ENCODE measurements at regions not wholly inside any gene's neighbourhood (a gene's known extent, or its start where the extent isn't known, plus 50 kb on each side); places are given as distances from the start of the nearest gene placed in this dataset.

GRCh38 chr12:114847441-114848035 lies 163.6 kb upstream of the TBX3 start:
- no peak for ATAC-seq
- TF ChIP-seq POU6F1 (CRISPR knock-in tag; IDR thresholded peaks at IDR 0.05; ENCODE audit: borderline replicate concordance, low read depth) (no peak), CREB5 (CRISPR knock-in tag; IDR thresholded peaks at IDR 0.05; ENCODE audit: low read depth) (no peak), OSR1 (CRISPR knock-in tag; IDR thresholded peaks at IDR 0.05) (no peak), BACH2 (CRISPR knock-in tag; IDR thresholded peaks at IDR 0.05; ENCODE audit: borderline replicate concordance) (no peak), TCF4 (CRISPR knock-in tag; IDR thresholded peaks at IDR 0.05; ENCODE audit: borderline replicate concordance) (no peak), ESRRG (CRISPR knock-in tag; IDR thresholded peaks at IDR 0.05) (no peak), RARB (CRISPR knock-in tag; IDR thresholded peaks at IDR 0.05) (no peak), ZNF565 (CRISPR knock-in tag; conservative IDR thresholded peaks at IDR 0.05; ENCODE audit: low read depth) (no peak), ZNF8 (CRISPR knock-in tag; IDR thresholded peaks at IDR 0.05) (no peak), SNAI2 (CRISPR knock-in tag; IDR thresholded peaks at IDR 0.05) (no peak), CSDC2 (CRISPR knock-in tag; IDR thresholded peaks at IDR 0.05) (no peak), ZFP30 (CRISPR knock-in tag; IDR thresholded peaks at IDR 0.05) (no peak)
- TF ChIP-seq, protein P1, sequence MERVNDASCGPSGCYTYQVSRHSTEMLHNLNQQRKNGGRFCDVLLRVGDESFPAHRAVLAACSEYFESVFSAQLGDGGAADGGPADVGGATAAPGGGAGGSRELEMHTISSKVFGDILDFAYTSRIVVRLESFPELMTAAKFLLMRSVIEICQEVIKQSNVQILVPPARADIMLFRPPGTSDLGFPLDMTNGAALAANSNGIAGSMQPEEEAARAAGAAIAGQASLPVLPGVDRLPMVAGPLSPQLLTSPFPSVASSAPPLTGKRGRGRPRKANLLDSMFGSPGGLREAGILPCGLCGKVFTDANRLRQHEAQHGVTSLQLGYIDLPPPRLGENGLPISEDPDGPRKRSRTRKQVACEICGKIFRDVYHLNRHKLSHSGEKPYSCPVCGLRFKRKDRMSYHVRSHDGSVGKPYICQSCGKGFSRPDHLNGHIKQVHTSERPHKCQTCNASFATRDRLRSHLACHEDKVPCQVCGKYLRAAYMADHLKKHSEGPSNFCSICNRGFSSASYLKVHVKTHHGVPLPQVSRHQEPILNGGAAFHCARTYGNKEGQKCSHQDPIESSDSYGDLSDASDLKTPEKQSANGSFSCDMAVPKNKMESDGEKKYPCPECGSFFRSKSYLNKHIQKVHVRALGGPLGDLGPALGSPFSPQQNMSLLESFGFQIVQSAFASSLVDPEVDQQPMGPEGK (CRISPR knock-in tag; IDR thresholded peaks at IDR 0.05; ENCODE audit: borderline replicate concordance) = no peak
- TF ChIP-seq, protein P2, sequence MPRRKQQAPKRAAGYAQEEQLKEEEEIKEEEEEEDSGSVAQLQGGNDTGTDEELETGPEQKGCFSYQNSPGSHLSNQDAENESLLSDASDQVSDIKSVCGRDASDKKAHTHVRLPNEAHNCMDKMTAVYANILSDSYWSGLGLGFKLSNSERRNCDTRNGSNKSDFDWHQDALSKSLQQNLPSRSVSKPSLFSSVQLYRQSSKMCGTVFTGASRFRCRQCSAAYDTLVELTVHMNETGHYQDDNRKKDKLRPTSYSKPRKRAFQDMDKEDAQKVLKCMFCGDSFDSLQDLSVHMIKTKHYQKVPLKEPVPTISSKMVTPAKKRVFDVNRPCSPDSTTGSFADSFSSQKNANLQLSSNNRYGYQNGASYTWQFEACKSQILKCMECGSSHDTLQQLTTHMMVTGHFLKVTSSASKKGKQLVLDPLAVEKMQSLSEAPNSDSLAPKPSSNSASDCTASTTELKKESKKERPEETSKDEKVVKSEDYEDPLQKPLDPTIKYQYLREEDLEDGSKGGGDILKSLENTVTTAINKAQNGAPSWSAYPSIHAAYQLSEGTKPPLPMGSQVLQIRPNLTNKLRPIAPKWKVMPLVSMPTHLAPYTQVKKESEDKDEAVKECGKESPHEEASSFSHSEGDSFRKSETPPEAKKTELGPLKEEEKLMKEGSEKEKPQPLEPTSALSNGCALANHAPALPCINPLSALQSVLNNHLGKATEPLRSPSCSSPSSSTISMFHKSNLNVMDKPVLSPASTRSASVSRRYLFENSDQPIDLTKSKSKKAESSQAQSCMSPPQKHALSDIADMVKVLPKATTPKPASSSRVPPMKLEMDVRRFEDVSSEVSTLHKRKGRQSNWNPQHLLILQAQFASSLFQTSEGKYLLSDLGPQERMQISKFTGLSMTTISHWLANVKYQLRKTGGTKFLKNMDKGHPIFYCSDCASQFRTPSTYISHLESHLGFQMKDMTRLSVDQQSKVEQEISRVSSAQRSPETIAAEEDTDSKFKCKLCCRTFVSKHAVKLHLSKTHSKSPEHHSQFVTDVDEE (CRISPR knock-in tag; IDR thresholded peaks at IDR 0.05) = no peak
- TF ChIP-seq, protein P3, sequence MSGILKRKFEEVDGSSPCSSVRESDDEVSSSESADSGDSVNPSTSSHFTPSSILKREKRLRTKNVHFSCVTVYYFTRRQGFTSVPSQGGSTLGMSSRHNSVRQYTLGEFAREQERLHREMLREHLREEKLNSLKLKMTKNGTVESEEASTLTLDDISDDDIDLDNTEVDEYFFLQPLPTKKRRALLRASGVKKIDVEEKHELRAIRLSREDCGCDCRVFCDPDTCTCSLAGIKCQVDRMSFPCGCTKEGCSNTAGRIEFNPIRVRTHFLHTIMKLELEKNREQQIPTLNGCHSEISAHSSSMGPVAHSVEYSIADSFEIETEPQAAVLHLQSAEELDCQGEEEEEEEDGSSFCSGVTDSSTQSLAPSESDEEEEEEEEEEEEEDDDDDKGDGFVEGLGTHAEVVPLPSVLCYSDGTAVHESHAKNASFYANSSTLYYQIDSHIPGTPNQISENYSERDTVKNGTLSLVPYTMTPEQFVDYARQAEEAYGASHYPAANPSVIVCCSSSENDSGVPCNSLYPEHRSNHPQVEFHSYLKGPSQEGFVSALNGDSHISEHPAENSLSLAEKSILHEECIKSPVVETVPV (CRISPR knock-in tag; IDR thresholded peaks at IDR 0.05) = no peak

- ATAC-seq = no peak
- TF ChIP-seq BACH2 (CRISPR knock-in tag; IDR thresholded peaks at IDR 0.05; ENCODE audit: borderline replicate concordance) (no peak), ESRRG (CRISPR knock-in tag; IDR thresholded peaks at IDR 0.05) (no peak), GLIS3 (CRISPR knock-in tag; IDR thresholded peaks at IDR 0.05) (no peak), ZNF70 (CRISPR knock-in tag; IDR thresholded peaks at IDR 0.05) (no peak), SNAI2 (CRISPR knock-in tag; IDR thresholded peaks at IDR 0.05) (no peak), TOX (CRISPR knock-in tag; IDR thresholded peaks at IDR 0.05; ENCODE audit: borderline replicate concordance) (no peak), TCF4 (CRISPR knock-in tag; IDR thresholded peaks at IDR 0.05; ENCODE audit: borderline replicate concordance) (no peak), ZC3H10 (CRISPR knock-in tag; IDR thresholded peaks at IDR 0.05) (no peak), ZFP3 (CRISPR knock-in tag; IDR thresholded peaks at IDR 0.05) (no peak), ZNF8 (CRISPR knock-in tag; IDR thresholded peaks at IDR 0.05) (no peak), RARB (CRISPR knock-in tag; IDR thresholded peaks at IDR 0.05) (no peak), POU6F1 (CRISPR knock-in tag; IDR thresholded peaks at IDR 0.05; ENCODE audit: borderline replicate concordance, low read depth) (no peak), CREB5 (CRISPR knock-in tag; IDR thresholded peaks at IDR 0.05; ENCODE audit: low read depth) (no peak), PPARA (CRISPR knock-in tag; IDR thresholded peaks at IDR 0.05; ENCODE audit: borderline replicate concordance) (no peak), ISL1 (CRISPR knock-in tag; IDR thresholded peaks at IDR 0.05) (no peak)
Observed at GRCh38 chr12:114846771-114847170, 162.8 kb upstream of the TBX3 start.
